ENCODE measurements at regions not wholly inside any gene's neighbourhood (a gene's known extent, or its start where the extent isn't known, plus 50 kb on each side); places are given as distances from the start of the nearest gene placed in this dataset.
A peak's percentile ranks its signal among the peaks of the same experiment; 100 is the strongest.

- Mint-ChIP-seq H3K27me3 (ENCODE audit: low read depth) (no peaks in the 10 kb centered on the region), H3K9me3 (ENCODE audit: low read depth) (no peaks in the 10 kb centered on the region), H3K4me3 (ENCODE audit: unreplicated experiment) (no peak overlapping the region), H3K36me3 (ENCODE audit: low read depth) (no peaks in the 10 kb centered on the region), H3K27ac (ENCODE audit: unreplicated experiment) (peak overlapping the region; percentile 19), H3K4me1 (ENCODE audit: low read depth) (peaks cover 11% of the 10 kb centered on the region)
- TF ChIP-seq, protein P1, sequence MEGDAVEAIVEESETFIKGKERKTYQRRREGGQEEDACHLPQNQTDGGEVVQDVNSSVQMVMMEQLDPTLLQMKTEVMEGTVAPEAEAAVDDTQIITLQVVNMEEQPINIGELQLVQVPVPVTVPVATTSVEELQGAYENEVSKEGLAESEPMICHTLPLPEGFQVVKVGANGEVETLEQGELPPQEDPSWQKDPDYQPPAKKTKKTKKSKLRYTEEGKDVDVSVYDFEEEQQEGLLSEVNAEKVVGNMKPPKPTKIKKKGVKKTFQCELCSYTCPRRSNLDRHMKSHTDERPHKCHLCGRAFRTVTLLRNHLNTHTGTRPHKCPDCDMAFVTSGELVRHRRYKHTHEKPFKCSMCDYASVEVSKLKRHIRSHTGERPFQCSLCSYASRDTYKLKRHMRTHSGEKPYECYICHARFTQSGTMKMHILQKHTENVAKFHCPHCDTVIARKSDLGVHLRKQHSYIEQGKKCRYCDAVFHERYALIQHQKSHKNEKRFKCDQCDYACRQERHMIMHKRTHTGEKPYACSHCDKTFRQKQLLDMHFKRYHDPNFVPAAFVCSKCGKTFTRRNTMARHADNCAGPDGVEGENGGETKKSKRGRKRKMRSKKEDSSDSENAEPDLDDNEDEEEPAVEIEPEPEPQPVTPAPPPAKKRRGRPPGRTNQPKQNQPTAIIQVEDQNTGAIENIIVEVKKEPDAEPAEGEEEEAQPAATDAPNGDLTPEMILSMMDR (IDR thresholded peaks at IDR 0.05), result no peak
- no peak for DNase-seq (ENCODE audit: low spot score)
Observed at GRCh38 chr5:117143406-117143805, 568.8 kb upstream of the SEMA6A start.

DNA sequence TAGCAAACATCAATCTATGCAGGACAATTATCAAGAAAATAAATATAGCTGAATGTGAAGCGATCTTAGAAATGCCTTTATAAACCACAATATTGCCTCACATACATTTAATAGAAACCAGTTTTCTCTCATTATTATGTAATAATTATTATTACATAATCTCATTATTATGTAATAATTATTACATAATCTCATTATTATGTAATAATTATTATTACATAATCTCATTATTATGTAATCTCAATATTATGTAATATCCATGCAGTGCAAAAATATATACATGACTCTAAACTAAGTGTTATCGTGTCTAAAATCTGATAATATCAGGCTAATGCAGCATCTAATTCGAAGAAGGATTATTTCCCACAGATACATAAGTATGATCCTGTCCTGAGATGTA, 563.9 kb upstream of the SEMA6A start:
- peaks cover 4% of the 10 kb centered on the region for H3K9me3 Mint-ChIP-seq (ENCODE audit: low read depth)
- H3K27ac Mint-ChIP-seq (ENCODE audit: unreplicated experiment), result no peak overlapping the region
- TF ChIP-seq, protein P1 (IDR thresholded peaks at IDR 0.05), result no peak

GRCh38 chr5:117135851-117136250, 561.2 kb upstream of the SEMA6A start:
- Mint-ChIP-seq H3K27ac (ENCODE audit: unreplicated experiment) (no peak overlapping the region), H3K36me3 (ENCODE audit: low read depth) (no peaks in the 10 kb centered on the region), H3K27me3 (ENCODE audit: low read depth) (no peaks in the 10 kb centered on the region)

More for the DNA sequence above, 563.9 kb upstream of the SEMA6A start:
- Mint-ChIP-seq H3K4me1 (ENCODE audit: low read depth) (peaks cover 9% of the 10 kb centered on the region), H3K27me3 (ENCODE audit: low read depth) (no peaks in the 10 kb centered on the region), H3K36me3 (ENCODE audit: low read depth) (no peaks in the 10 kb centered on the region), H3K4me3 (ENCODE audit: unreplicated experiment) (no peak overlapping the region)
- no peak for DNase-seq (ENCODE audit: low spot score)

GRCh38 chr5:117133198-117133597, 558.6 kb upstream of the SEMA6A start:
- H3K36me3 Mint-ChIP-seq (ENCODE audit: low read depth), result no peaks in the 10 kb centered on the region

More at GRCh38 chr5:117135851-117136250, 561.2 kb upstream of the SEMA6A start:
- DNase-seq (ENCODE audit: low spot score), result no peak
- Mint-ChIP-seq H3K4me3 (ENCODE audit: unreplicated experiment) (no peak overlapping the region), H3K9me3 (ENCODE audit: low read depth) (peaks cover 4% of the 10 kb centered on the region), H3K4me1 (ENCODE audit: low read depth) (no peaks in the 10 kb centered on the region)
- TF ChIP-seq, protein P1 (IDR thresholded peaks at IDR 0.05), result no peak

DNA sequence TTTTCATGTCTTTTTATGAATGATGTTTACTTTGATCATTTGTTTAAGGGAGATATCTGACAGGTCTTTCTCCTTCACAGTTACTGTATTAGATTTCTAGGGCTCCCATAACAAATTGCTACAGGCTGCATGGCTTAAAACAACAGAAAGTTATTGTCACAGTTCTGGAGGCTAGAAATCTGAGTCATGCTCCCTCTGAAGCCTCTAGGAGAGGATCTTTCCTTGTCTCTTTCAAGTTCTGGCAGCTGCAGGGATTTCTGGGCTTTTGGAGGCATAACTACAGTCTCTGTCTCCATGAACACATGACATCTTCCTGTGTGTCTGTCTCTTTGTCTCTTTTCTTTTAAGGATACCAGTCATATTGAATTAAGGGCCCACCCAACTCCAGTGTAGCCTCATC, 557.3 kb upstream of the SEMA6A start:
- no peaks in the 10 kb centered on the region for H3K4me1 Mint-ChIP-seq (ENCODE audit: low read depth)
- TF ChIP-seq, protein P1 (IDR thresholded peaks at IDR 0.05), result no peak
- no peaks in the 10 kb centered on the region for H3K36me3 Mint-ChIP-seq (ENCODE audit: low read depth)
- no peaks in the 10 kb centered on the region for H3K27me3 Mint-ChIP-seq (ENCODE audit: low read depth)
- no peak overlapping the region for H3K27ac Mint-ChIP-seq (ENCODE audit: unreplicated experiment)
- no peak overlapping the region for H3K4me3 Mint-ChIP-seq (ENCODE audit: unreplicated experiment)
- peaks cover 12% of the 10 kb centered on the region for H3K9me3 Mint-ChIP-seq (ENCODE audit: low read depth)
- DNase-seq (ENCODE audit: low spot score), result no peak

More at GRCh38 chr5:117133198-117133597, 558.6 kb upstream of the SEMA6A start:
- TF ChIP-seq, protein P1 (IDR thresholded peaks at IDR 0.05), result no peak
- DNase-seq (ENCODE audit: low spot score), result no peak
- Mint-ChIP-seq H3K27me3 (ENCODE audit: low read depth) (no peaks in the 10 kb centered on the region), H3K4me3 (ENCODE audit: unreplicated experiment) (no peak overlapping the region), H3K27ac (ENCODE audit: unreplicated experiment) (no peak overlapping the region), H3K9me3 (ENCODE audit: low read depth) (peaks cover 4% of the 10 kb centered on the region), H3K4me1 (ENCODE audit: low read depth) (no peaks in the 10 kb centered on the region)
